Activated CD4-positive, alpha-beta T cell treated with anti-CD3 and anti-CD28 coated beads, Interleukin-2, amount 10 ng/mL, durations not matched to agents 7 days and 5 days (primary cell): ENCODE measurements at regions not wholly inside any gene's neighbourhood (a gene's known extent, or its start where the extent isn't known, plus 50 kb on each side); places are given as distances from the start of the nearest gene placed in this dataset.
"Not testable (repeated sequence)": the region's sequence is repeated elsewhere in the genome, so short reads cannot be mapped to it uniquely, and the experiment has no call there.

Source experiments
- CTCF ChIA-PET: fragments of 350-600 bp; sonication (Branson Sonifier 250); formaldehyde crosslinking; loops from one replicate; lab custom pipeline; 2021; ENCODE audit warnings: antibody characterized with exemption; lab: Charles Lee
- POLR2A ChIA-PET: fragments of 350-600 bp; sonication (Branson Sonifier 250); formaldehyde crosslinking; loops from one replicate; lab custom pipeline; 2021; ENCODE audit warnings: antibody characterized with exemption; lab: Charles Lee
- DNase-seq: peaks from one replicate; pipeline ENCODE4 v3.0.0-alpha.2; 2020
- H3K27ac Mint-ChIP-seq: one replicate; pipeline ENCODE4 v1.8.0; 2021; ENCODE audit warnings: mild to moderate bottlenecking, moderate library complexity, mixed read lengths
- H3K27me3 Mint-ChIP-seq: one replicate; pipeline ENCODE4 v1.8.0; 2021; ENCODE audit warnings: mixed read lengths
- H3K36me3 Mint-ChIP-seq: one replicate; pipeline ENCODE4 v1.8.0; 2021; ENCODE audit warnings: low read depth, mixed read lengths
- H3K4me1 Mint-ChIP-seq: one replicate; pipeline ENCODE4 v1.8.0; 2021; ENCODE audit warnings: mixed read lengths
- H3K4me3 Mint-ChIP-seq: one replicate; pipeline ENCODE4 v1.8.0; 2021; ENCODE audit warnings: mild to moderate bottlenecking, moderate library complexity, mixed read lengths
- H3K9me3 Mint-ChIP-seq: one replicate; pipeline ENCODE4 v1.8.0; 2021; ENCODE audit warnings: mixed read lengths

DNA sequence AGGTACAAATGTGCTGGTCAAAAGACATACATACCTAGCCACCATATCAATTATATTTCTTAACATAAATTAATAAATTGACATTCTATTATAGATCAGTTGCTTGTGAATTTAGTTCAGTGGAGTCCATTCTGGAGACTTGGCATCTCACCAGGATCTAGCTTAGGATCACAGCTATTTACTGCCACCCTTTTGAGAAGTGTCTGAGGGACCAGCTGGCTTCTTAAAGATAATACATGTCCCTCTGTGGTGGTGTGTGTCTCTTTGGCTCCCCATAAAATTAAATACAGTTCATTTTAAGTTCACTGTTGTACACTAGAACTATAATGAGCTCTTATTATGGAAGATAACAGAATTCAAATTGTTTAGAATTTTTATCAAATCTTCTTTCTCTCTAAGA, 290.7 kb downstream of the PRELID2 start:
- Mint-ChIP-seq H3K36me3 (no peaks in the 10 kb centered on the region), H3K4me1 (no peaks in the 10 kb centered on the region), H3K27me3 (no peaks in the 10 kb centered on the region), H3K9me3 (no peaks in the 10 kb centered on the region), H3K27ac (no peak overlapping the region), H3K4me3 (no peak overlapping the region)
- no peak for DNase-seq
- CTCF ChIA-PET = no interaction called here
- POLR2A ChIA-PET = no interaction called here

DNA sequence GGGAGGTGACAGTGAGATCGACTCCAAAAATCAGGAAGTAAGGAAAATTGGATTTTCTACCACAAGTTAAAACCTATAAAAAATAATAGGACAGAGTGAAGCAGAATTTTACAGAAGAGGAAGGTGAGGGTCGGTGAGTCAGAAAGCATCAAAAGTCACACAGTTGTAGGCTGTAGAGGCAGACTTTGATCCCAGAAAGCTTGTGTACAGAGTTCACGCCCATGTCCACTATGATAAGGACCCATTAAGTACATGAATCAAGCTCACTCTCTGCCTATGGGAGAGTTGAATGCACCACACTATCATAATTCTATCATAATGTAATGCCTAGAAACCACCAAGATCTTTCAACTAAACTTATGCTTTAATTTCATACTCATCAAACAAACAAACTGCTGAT, 291.2 kb downstream of the PRELID2 start:
- Mint-ChIP-seq H3K4me3 (no peak overlapping the region), H3K27me3 (no peaks in the 10 kb centered on the region), H3K27ac (no peak overlapping the region), H3K9me3 (no peaks in the 10 kb centered on the region), H3K4me1 (no peaks in the 10 kb centered on the region), H3K36me3 (no peaks in the 10 kb centered on the region)
- ChIA-PET CTCF (no interaction called here), POLR2A (no interaction called here)
- DNase-seq = no peak

DNA sequence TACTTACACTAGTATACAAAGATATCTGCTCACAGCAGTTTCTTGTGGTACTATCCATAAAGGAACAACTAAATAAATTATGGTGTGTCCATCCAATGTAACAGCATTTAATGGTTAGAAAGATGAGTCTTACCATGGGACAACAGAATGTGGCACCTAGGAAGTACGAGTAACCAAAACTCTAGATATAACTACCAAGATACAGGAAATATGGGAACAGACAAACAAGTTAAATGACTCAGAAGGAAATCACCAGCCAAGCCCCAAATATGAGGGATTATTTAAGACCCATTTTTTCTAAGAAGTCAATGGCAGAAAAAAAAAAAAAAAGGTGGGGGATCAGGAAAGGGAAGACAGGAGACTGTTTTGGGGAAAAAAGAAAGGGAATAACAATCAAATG, 294.8 kb downstream of the PRELID2 start:
- Mint-ChIP-seq H3K4me1 (no peaks in the 10 kb centered on the region), H3K9me3 (no peaks in the 10 kb centered on the region), H3K4me3 (no peak overlapping the region), H3K36me3 (no peaks in the 10 kb centered on the region), H3K27me3 (no peaks in the 10 kb centered on the region), H3K27ac (no peak overlapping the region)
- no peak for DNase-seq
- CTCF ChIA-PET = no interaction called here
- POLR2A ChIA-PET = no interaction called here

DNA sequence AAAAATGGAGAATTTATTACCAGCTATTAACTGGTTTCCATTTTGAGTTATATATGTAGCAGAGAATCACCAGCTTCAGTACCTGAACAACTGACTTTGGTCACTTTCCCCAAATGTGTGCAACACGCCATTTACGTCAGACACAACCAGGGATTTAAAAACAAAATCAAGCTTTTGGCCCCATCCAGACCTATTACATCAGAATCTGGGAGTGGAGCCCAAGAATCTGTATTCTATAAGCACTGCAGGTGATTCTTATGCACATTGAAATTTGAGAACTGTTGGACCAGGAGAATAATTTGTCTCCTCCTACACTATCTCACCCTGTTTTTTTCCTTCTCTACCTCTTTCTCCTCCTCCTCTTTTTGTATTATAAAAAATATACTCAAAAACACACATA, 295.9 kb downstream of the PRELID2 start:
- Mint-ChIP-seq H3K27ac (no peak overlapping the region), H3K4me3 (no peak overlapping the region), H3K9me3 (no peaks in the 10 kb centered on the region)

DNA sequence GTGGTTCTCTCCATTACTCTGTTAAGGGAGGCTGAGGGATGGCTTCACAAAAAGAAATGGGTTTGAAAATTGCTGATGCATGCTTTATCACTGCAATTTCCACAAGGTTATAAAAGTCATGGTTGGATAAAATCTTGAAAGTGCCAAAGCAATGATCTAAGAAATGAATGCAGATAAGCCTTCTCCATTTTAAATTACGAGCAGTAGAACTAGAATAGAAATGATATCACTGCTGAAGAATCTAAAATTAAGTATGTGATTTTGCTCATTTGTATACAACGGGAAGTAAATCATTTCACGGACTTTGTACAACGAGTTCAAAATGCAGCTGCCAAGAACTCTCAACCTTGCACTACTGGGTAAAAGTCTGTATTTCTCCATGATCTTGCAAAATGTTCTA, 299.0 kb downstream of the PRELID2 start:
- no peaks in the 10 kb centered on the region for H3K4me1 Mint-ChIP-seq
- CTCF ChIA-PET = no interaction called here
- POLR2A ChIA-PET = no interaction called here
- H3K9me3 Mint-ChIP-seq = no peaks in the 10 kb centered on the region
- no peaks in the 10 kb centered on the region for H3K27me3 Mint-ChIP-seq
- no peak overlapping the region for H3K27ac Mint-ChIP-seq
- H3K36me3 Mint-ChIP-seq = no peaks in the 10 kb centered on the region
- DNase-seq = no peak
- no peak overlapping the region for H3K4me3 Mint-ChIP-seq

More for the DNA sequence above, 295.9 kb downstream of the PRELID2 start:
- no peak for DNase-seq
- no peaks in the 10 kb centered on the region for H3K4me1 Mint-ChIP-seq
- no peaks in the 10 kb centered on the region for H3K27me3 Mint-ChIP-seq
- ChIA-PET POLR2A (no interaction called here), CTCF (no interaction called here)
- no peaks in the 10 kb centered on the region for H3K36me3 Mint-ChIP-seq

DNA sequence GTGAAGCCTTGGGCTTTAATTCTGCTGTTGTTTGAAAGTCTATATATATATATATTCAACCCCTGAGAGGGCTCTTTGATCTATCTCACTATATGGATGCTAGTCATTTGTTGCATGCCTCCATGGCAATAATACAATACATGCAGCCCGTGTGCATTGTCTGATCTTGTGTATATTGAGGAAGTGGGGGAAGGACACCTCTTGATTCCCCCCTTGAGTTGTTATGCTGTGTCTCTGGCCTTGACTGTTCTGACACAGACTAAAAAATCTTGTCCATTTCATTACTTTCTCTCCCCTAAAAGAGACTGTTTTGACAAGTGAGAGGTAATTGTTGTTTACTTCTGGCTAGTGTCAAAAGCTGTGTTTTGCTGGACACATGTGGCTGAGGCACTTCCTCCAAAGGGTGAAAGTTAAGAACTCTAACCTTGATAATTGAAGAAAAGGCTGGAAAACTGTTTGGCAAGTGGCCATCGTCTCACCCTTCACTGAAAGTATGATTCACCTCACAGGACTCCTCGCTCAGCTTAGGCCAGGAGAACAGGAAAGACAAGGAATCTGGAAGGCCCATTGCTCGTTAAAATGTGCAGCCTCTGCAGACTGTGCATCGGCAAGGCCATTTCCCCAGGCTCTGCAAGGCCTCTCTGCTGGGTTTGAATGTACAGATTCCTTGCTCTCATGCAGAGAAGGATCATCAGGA, 304.0 kb downstream of the PRELID2 start:
- Mint-ChIP-seq H3K4me3 (no peak overlapping the region), H3K27me3 (no peaks in the 10 kb centered on the region), H3K4me1 (no peaks in the 10 kb centered on the region), H3K27ac (no peak overlapping the region), H3K9me3 (no peaks in the 10 kb centered on the region), H3K36me3 (no peaks in the 10 kb centered on the region)
- DNase-seq = no peak
- CTCF ChIA-PET = no interaction called here
- POLR2A ChIA-PET = no interaction called here

DNA sequence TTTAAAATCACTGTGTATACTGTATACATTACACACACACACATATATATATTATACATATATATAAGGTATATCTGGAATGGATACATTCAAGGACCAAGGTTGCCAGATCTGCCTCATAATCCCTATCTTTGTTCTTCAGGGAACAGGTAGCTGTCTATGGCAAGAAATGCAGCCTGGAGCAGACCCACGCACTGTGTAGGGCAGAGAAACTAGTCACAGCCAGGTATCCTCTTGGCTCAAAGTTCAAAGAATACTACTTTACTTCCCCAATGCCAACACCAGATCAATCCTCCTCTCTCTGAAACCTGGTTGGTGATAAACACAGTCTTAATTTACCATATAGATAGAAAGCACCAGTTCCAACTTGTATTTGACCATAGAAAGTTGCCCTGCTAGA, 313.6 kb downstream of the PRELID2 start:
- no peaks in the 10 kb centered on the region for H3K9me3 Mint-ChIP-seq
- ChIA-PET CTCF (no interaction called here), POLR2A (no interaction called here)
- no peak overlapping the region for H3K27ac Mint-ChIP-seq
- H3K4me1 Mint-ChIP-seq = no peaks in the 10 kb centered on the region
- H3K4me3 Mint-ChIP-seq = no peak overlapping the region
- H3K27me3 Mint-ChIP-seq = no peaks in the 10 kb centered on the region
- no peak for DNase-seq
- H3K36me3 Mint-ChIP-seq = no peaks in the 10 kb centered on the region

DNA sequence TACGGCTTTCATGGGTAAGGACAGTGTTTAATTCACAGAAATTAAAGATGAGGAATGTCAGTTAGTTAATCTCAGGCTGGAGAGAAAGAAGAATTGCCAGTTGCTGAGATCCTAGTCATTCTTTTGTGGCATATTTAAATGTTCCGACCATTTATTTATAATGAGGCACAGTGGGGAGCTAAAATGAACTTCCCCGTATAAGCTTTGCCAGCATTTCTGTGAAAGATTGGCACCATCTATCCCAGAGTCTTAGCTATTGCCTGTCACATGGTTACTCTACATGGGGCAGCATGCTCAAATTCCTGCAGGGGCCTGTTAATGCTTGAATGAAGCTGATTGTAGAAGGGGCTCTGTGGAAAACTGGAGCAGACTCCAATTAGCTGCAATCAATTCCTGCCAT, 314.1 kb downstream of the PRELID2 start:
- ChIA-PET CTCF (no interaction called here), POLR2A (no interaction called here)
- no peak for DNase-seq
- Mint-ChIP-seq H3K36me3 (no peaks in the 10 kb centered on the region), H3K27ac (no peak overlapping the region), H3K4me3 (no peak overlapping the region), H3K27me3 (no peaks in the 10 kb centered on the region), H3K9me3 (peaks cover 1% of the 10 kb centered on the region), H3K4me1 (no peaks in the 10 kb centered on the region)

DNA sequence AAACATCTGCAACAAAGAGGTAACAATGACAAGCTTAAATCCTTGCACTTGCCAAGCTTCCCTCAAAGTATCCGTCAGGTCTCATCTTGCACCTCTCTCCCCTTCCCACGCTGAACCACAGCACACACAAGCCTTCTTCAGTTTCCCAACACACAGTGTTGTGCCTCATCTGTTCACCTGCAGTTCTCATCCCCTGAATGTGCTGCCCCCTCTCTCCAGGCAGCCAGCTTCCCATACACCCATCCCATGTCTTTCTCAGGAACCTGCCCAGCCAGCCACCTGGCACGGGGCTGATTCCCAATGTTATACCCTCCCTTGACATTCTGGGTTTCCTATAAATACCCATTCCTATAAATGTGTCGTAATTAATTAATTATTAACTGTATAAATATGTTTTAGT, 314.8 kb downstream of the PRELID2 start:
- H3K4me3 Mint-ChIP-seq = no peak overlapping the region
- H3K36me3 Mint-ChIP-seq = no peaks in the 10 kb centered on the region
- H3K27ac Mint-ChIP-seq = no peak overlapping the region
- no peaks in the 10 kb centered on the region for H3K27me3 Mint-ChIP-seq
- no peaks in the 10 kb centered on the region for H3K4me1 Mint-ChIP-seq
- CTCF ChIA-PET = no interaction called here
- POLR2A ChIA-PET = no interaction called here
- no peak for DNase-seq
- H3K9me3 Mint-ChIP-seq = peaks cover 3% of the 10 kb centered on the region

DNA sequence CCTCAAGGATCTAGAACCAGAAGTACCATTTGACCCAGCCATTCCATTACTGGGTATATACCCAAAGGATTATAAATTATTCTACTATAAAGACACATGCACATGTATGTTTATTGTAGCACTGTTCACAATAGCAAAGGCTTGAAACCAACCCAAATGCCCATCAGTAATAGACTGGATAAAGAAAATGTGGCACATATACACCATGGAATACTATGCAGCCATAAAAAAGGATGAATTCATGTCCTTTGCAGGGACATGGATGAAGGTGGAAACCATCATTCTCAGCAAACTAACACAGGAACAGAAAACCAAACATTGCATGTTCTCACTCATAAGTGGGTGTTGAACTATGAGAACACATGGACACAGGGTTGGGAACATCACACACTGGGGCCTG, 317.6 kb downstream of the PRELID2 start:
- POLR2A ChIA-PET, CTCF ChIA-PET, H3K27ac Mint-ChIP-seq, H3K9me3 Mint-ChIP-seq, H3K36me3 Mint-ChIP-seq, H3K4me1 Mint-ChIP-seq, DNase-seq, H3K27me3 Mint-ChIP-seq, H3K4me3 Mint-ChIP-seq: not testable (repeated sequence)

DNA sequence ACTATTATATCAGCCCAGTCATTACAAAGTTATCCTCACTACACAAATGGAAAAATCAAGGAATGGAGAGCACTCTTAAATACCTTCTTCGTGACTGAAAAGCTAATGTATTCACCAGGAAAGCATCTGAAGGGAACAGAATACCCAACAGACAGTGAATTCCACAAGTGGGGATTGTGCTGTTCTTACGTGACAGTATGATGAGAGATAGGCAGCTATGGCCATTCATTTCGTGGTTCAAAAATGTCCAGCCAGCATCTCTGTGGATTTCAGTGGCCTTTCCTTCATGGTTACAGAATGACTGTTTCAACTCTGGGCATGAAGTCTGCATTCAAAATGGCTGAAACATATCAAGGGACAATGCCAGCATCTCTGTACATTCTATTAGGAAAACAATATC, 323.8 kb downstream of the PRELID2 start:
- Mint-ChIP-seq H3K4me3 (no peak overlapping the region), H3K36me3 (no peaks in the 10 kb centered on the region), H3K9me3 (peaks cover 6% of the 10 kb centered on the region), H3K27ac (no peak overlapping the region), H3K4me1 (no peaks in the 10 kb centered on the region), H3K27me3 (no peaks in the 10 kb centered on the region)
- ChIA-PET CTCF (no interaction called here), POLR2A (interaction anchor here (0.6 kb wide), 1 partner anchor 1731 kb away, joined by 4 read pairs; no protein-coding TSS in a partner anchor)
- no peak for DNase-seq

DNA sequence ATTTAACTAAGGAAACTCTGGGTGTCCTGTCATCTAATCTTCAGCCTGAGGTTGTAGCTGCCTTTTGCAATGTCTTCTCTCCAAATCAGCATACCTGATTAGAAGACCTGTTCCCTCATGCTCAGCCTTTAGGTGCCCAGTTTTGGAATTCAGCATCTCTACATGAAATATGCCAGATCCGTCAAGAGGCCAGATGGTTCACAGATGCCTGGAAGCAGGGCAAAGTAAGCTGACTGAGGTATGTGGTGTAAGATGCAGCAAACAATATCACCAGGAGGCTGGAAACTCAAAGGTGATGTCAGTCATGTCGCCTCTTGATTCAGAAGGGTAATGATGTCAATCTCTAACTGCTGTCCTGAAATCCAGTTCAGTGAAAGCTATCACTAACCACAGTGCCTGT, 324.4 kb downstream of the PRELID2 start:
- H3K27ac Mint-ChIP-seq = no peak overlapping the region
- no peaks in the 10 kb centered on the region for H3K36me3 Mint-ChIP-seq
- ChIA-PET CTCF (no interaction called here), POLR2A (no interaction called here)
- DNase-seq = no peak
- no peaks in the 10 kb centered on the region for H3K4me1 Mint-ChIP-seq
- peaks cover 3% of the 10 kb centered on the region for H3K9me3 Mint-ChIP-seq
- no peak overlapping the region for H3K4me3 Mint-ChIP-seq
- H3K27me3 Mint-ChIP-seq = no peaks in the 10 kb centered on the region

DNA sequence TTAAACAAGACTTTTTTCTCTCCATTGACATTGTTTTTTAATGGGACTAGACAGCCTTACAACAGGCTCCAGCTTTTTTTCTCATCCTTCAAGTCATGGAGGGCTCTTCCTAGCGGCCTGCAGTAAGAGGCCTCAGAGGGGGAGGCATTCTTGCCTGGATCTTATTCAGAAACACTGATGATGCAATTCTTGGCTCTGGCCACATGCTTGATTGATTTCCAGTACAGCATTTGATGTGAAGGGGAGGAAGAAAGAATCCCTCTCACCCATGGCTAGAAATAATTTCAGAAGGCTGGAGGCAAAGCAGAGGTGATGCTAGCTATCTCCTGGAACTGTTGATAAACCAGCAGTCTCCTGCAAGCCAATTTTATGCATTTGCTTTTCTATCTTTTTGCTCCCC, 324.8 kb downstream of the PRELID2 start:
- CTCF ChIA-PET = no interaction called here
- no peak overlapping the region for H3K27ac Mint-ChIP-seq
- no peaks in the 10 kb centered on the region for H3K4me1 Mint-ChIP-seq
- no peak overlapping the region for H3K4me3 Mint-ChIP-seq
- H3K9me3 Mint-ChIP-seq = peaks cover 3% of the 10 kb centered on the region
- POLR2A ChIA-PET = no interaction called here
- H3K36me3 Mint-ChIP-seq = no peaks in the 10 kb centered on the region
- DNase-seq = no peak
- H3K27me3 Mint-ChIP-seq = no peaks in the 10 kb centered on the region
